Stimulated activated CD8-positive, alpha-beta memory T cell treated with anti-CD3 and anti-CD28 coated beads, Interleukin-2, amount 100 ng/mL, for 48 hours (primary cell): ENCODE measurements at regions not wholly inside any gene's neighbourhood (a gene's known extent, or its start where the extent isn't known, plus 50 kb on each side); places are given as distances from the start of the nearest gene placed in this dataset.

Experiments used
- DNase-seq, 2 donors: peaks; one replicate each; pipeline ENCODE4 v3.0.0-alpha.2; 2020; ENCODE audit warnings: low read depth in 2 of 2

DNA sequence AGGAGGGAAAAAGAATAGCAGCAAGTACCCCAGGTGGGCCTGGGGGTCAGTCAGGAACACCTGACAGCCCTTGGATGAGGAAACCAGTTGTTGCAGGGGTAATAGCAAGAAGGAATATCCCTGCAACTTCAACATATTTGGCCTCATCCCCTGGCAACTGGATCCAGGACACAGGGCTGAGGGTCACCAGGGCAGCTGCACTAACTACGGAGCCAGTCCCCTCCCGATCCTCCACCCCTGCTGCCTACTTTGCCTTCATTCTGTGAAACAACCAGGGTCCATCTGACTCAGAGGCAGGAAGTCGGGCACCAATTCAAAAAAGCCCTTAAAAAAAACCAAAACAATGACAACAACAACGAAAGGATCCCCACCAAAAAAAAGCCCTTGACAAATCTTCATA is 52.9 kb downstream of the FRMPD3 start:
- no peak for DNase-seq

DNA sequence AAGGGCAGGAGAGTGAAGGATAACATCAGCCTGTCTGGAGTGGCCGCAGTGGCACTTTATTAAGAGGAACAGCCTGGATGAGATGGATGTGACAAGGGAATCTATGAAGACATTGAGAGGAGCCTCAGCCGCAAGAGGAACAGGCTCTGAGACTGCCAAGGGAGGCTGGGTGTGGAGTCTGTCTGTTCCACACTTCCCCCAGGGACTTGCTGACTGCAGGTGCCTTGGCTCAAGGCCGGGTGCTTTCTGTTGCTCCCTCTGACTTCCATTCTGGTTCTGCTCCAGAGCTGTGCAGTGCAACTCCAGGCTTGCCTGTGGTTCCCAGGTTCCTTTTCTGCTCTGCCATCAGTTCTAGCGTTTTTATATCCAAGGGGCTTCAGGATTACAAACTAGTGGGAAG is 54.6 kb downstream of the FRMPD3 start:
- no peak for DNase-seq

DNA sequence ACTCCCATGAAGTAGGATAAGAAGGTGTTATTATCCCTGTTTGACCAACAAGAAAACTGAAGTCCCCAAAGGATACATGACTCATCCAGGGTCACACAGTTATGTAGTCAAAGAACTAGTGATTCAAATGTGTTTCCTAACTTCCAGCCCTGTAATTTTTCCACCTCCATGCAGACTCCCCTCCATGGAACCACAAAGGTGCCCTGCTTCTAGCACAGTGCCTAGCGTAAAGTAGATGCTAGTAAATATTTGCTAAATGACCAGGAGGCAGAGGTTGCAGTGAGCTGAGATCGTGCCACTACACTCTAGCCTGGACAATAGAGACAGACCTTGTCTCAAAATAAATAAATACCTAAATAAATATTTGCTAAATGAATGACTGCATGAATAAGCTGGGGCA is 55.8 kb downstream of the FRMPD3 start:
- no peak for DNase-seq

DNA sequence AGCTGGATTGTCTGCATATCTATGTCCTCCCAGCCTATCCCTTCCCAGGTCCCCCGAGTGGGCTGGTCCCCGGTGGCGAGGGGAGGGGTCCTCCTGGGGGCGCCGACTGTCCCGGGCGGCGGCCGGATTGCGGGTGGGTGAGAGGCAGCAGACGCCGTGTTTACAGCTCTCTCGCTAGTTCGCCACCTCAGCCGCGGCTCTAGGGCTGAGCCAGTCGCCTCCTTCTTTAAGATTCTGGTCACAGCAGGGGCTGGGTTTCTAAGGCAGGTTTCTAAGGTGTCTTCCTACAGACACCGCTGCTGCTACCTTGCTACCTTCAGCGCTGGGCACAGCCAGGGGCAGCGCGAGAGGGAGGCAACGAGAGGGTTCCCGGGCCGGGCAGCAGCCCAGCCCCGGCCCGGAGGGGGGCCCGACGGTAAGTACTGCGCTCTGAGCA is 57.2 kb downstream of the FRMPD3 start:
- no peak for DNase-seq

DNA sequence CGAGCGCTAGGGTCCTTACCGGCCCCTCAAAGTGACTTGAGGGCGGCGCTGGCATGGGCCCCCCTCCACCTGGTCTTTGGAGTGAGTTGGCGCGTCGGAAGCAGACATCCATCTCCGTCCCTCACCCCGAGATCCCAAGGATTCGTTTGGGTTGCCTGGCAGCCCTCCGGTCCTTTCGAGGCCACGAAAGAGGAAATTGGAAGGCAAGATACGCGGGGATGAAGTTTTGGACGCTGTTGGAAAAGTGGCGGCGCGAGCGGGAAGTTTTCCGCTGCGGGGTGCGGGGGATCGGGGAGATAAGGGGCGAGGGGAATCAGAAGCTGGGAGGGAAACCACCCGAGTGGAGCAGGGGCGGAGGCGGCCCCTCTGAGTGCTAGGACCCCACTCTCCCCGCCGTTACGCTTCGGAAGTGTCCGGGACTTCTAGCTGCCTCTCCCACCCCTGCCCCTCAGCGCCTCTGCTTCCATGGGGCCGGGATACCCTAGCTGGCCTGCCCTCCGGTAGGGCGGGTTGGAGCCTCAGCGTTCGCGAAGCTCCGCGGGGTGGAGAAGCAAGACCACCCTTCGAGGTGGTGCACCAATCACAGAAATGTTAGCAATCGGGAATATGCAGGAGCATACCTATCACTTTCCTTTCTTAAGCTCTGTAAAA is 57.8 kb downstream of the FRMPD3 start:
- no peak for DNase-seq

DNA sequence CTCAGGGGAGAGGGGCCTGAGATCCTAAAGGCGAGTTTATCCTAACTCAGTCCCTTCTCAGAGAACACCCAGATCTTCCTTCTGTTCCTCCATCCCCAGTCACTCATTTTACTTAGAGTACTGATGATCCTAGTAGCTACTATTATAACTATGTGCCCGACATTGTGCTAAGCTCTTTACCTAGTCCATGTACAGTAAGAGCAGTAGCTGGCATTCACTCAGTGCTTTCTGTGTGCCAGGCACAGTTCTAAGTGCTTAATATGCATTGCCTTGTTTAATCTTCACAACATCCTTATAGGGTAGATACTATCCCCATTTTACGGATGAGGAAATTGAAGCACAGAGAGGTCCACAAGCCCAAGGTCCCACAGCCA is 58.3 kb downstream of the FRMPD3 start:
- no peak for DNase-seq

DNA sequence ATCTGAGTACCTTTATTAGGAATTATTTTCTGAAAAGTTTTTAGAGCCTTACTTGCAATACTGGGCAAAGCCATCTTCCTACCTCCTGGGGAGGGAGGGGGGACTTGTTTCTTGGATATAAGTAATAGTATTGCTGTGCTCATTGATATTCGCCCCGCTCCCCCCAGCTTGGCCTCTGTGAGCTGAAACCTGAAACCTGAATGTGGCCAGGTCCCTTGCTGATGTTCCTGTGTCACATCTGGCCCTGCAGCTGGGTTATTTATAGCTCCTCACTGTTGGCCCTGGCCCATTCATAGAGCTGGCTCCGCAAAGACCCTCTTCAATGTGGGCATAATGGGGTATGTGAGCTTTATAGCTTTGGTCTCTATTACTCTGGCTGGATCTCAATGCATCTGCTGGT is 59.5 kb downstream of the FRMPD3 start:
- no peak for DNase-seq

DNA sequence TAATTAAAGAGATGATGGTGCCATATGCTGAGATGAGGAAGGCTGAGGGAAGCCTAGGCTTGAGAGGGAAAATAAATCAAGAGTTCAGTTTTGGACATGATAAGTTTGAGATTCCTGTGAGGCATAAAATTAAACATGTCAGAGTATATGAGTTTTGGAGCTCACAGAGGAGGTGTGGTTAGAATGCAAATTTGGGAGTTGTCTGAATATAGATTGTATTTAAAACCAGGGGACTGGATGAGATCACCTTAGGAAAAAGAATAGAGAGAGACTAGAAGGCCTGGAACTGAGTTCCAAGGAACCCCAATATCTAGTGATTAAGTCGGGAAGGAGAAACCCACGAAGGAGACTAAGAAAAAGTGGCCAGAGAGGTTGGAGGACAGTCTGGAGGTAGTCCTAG is 65.5 kb downstream of the FRMPD3 start:
- DNase-seq: no peak

DNA sequence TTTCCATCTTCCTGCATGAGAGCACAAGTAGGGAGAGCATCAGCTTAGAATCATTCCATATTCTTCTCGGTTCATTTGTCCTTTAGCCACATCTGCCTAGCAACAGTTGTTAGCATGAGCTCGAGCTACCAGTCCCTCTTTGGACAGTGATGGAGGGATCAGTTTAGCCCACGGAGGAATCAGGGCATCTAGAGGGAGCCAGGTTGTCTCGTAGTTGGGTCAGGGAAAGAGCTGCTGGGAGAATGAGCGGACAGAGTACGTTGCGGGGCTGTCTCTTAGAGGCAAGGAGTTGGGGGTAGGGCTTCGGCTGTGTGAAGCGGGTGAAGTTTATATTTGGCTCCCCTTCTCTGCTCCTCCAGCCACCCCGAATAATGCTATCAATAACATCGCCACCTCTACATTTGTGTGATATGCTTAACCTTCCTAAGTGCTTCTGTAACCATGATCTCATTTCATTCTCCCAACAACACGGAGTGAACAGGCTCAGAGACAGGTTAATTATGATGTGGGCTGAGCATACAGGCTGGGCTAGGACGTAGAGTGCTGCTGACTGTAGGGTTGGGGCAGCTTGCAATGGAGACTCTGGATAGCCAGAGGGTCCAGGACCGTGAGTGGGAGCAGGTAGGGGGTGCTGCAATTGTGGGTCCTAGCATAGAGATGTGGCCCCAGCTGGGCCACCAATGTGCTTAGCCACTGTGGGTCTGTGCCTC is 72.6 kb downstream of the FRMPD3 start:
- no peak for DNase-seq

DNA sequence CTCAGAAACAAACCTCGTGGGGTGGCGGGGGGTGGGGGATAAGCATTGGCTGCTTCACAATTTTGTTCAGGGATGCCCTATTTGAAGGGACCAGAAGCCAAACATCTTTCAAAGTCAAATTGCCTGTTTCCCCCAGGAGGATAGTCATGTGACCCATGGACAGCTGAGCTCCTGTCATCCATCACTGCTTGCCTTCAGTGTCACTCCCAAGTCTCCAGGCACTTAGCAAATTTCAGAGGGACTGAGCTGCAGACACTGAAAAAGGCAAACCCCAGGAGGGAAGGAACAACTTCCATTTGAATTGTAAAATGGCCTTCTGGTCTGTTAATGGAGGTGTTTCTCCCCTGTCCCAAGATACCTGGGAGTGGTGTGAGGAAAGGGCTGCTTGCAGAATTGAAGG is 73.4 kb downstream of the FRMPD3 start:
- DNase-seq: no peak

DNA sequence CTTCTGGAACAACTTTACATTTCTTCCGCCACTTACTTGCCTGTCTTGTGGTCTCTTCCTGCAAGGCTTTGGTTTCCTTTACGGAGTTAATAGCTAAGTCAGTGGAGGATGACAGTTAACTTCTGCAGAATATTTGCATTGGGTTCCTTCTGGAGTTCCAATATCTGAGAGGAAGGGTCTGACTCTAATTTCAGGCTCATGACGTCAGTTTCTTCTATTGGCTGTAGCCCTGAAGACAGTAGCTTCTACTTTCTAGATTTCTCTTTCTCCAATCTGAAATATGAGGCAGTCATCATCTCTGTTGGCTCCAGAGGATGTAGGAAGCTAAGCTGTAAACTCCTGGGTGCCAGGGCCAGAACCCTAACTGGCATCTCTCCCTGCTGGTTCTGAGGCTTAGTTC is 76.7 kb downstream of the FRMPD3 start:
- no peak for DNase-seq

DNA sequence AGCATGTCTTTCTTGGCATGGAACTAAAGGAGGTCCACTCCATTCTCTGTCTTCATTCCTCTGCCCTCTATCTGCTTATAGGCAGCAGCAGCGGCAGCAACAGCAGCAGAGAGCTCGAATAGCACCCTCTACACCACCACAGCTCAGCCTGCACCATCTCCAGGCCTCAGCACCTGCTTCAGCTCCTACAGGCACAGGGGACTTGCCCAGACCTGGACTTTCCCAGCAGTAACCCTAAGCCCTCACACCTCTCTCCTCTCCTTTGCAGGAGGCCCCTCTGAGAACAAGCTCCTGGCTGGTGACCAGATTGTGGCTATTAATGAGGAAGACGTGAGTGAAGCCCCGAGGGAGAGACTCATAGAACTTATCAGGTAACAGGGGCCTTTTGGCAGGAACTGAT is 80.7 kb downstream of the FRMPD3 start:
- DNase-seq: no peak

DNA sequence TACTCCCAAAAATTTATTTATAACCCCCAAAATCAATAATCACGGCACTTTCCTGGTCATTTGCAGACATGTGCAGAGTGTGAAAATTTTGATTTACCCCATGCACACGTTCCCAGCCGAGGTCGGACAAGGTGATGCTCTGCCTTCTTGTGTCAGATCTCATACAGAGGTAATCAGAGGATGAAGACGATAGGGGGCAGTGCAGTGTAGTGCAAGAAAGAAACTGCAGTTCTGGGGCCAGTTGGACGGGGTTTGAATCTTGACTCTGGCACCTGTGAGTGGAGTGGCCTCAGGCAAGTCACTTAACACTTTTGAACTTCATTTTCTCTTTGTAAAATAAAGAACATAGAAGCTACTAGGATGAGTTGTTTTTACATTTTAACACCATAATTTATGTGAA is 88.4 kb downstream of the FRMPD3 start:
- DNase-seq: peak; percentile 2 to 3

DNA sequence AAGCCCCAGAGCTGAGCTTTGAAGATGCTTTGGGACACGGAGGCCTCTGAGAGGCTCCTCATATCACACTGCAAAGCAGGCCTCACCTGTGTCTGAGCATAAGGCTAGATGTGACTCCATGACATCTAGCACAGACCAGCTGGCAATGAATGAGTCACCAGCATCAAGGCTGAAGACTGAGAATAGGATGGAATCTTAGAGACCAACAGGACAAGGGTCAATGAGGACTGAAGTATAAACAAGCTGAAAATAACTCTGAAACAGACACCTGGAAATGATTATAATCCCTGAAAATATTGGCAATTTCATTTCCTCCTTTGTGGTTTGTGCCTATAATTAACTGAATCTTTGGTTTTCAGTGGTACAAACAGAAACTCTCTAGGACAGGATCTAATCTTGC is 87.1 kb upstream of the PRPS1 start:
- DNase-seq: no peak

DNA sequence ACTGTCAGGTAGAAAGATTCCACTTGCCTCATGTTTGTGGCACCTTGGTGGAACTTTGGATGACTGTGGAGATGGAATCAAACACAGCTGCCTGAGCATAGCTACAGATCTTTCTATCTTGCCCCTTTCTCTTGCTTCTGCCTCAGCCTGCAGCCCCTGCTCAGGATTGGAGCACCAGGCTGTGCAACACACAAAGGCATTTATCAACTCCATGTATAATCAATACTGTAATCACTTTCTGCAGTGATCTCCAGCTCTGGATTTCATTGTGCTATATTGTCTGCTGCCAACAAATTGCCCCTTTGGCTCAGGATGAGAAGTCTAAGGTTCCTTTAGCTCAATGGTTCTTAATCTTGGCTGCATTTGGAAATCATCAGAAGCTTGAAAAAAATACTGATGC is 86.3 kb upstream of the PRPS1 start:
- no peak for DNase-seq

DNA sequence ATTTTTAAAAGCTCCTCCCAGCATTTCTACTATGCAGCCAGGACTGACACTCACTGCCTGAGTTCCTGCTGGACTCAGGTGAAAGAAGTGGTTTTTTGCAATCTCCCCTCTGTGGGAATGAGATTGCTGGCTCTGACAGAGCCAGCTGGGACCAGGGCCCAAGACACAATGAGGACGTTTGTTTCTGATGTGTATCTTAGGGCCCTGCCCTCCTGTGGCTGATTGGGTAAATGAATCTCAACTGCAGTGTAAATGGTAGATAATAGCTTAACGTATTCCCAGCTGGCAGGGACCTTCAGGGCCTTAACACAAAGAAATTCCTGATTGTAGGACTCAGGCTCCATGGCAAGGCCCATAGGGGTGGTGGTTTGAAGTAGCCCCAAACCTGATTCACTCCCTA is 85.8 kb upstream of the PRPS1 start:
- no peak for DNase-seq

DNA sequence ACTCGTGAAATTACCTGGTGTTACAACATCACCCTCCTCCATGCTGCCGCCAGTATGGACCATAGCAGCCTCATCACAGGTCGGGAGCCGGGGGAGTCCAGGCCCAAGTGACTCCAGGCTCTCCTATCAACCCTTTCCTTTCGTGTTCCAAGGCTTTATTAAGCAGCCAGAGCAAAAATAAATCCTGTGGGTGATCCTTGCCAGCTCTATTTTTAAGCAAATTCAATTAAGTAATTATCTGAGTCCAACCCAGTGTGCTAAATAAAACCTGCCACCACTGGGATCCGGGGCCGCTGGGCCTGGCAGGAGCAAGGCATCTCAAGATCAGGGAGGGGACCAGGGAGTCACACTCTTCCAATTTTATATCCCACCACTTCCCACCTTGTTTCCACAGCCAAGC is 80.7 kb upstream of the PRPS1 start:
- DNase-seq: no peak

DNA sequence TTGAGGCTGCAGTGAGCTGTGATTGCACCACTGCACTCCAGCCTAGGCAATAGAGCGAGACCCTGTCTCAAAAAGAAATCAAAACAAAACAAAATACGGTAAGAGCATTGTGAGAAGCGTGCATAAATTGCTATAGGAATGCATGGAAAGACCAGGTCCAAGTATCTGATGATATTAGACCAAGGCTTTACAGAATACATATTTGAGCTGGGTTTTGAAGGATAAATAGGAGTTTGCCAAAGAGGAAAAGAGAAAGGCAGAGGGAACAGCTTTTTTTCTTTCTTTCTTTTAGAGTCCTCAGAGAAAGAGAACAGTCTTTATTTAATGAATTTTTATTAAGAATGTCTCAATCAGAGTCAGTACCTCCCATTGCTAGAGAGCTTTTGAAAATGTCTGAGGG is 79.5 kb upstream of the PRPS1 start:
- DNase-seq: no peak

DNA sequence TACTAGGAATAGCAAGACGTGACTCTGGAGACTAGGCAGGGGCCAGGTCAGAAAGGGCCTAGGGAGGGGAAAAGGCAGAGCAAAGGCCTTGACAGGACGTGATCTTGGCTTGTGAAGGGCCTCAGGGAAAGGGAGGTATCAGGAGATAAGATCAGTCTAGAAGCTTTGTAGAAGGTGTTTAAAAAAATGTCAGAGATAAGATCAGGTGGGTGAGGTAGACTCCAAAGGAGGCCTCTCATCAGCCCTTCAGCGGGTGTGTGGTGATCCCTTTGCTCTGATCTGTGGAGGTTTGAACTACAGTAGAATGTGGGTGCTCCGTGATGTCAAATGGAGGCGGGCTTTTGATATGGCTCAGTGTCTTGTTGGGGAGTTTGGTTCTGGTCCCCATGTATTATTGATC is 78.8 kb upstream of the PRPS1 start:
- no peak for DNase-seq

DNA sequence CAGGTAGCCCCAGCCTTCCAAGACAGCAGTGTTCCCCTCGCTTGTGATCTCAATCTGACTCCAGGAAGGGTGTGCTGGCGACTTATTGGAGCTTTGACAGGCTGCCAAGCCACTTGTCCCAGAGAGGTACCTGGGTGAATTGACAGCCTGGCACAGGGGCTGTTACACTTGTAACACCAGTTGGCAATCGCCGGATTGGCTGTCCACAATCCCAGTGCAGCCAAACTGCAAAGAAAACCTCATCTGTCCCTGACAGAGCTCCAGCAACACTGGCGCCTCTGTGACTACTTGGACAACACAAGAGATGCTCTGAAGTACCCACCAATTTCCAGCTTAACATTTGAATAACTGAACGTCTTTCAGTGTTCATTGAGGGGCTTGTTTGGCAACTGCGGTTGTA is 76.8 kb upstream of the PRPS1 start:
- DNase-seq: no peak

DNA sequence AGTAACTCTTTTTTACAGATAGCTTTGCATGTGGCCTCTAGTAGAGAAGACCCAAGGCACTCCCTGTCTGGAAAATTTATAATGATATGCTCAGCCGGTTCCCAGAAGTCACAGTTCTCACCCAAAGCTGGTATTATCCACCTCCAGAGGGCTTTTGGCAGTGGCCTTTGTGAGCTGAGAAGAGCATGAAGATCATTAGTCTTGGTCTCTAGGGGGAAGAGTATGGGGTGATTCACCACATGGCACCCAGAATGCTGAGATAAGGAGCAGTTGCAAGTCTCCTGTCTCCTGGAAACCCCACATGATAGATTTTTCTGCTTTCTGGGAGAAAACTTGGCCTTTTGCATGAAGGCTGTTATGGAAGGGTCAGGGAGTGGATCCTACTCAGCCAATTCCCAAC is 75.4 kb upstream of the PRPS1 start:
- DNase-seq: no peak

DNA sequence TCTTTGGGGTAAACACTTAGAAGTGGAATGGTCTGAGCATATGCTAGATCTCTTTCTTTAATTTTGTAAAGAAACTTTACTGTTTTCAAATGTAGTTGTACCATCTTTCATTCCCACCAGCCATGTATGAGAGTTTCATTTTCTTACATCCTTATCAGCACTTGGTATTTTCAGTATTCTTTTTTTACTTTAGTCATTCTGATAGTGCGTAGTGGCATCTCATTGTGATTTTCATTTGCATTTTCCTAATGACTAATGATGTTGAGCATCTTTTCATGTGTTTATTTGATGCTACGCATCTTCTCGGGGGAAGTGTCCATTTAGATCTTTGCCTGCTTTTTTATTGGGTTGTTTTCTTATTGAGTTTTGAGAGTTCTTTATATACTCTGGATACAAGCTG is 71.3 kb upstream of the PRPS1 start:
- no peak for DNase-seq

DNA sequence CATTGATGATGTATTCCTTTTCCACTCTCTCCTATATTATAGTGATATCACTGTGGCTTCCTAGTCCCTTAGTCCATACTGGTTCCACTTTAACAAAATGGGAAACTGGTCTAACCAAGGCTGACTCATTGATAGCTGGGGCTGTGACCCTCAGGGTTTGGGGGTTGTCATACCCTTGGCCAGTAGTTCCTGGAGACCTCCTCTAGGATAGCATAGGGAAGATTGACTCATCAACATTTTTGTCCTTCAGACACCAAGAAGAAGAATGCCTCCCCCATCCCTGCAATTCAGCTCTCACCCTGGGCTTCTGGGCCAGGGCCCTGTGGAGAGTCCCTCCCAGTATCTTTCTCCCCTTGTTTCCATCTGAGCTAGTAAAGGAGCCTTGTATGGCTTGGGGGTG is 68.8 kb upstream of the PRPS1 start:
- no peak for DNase-seq

DNA sequence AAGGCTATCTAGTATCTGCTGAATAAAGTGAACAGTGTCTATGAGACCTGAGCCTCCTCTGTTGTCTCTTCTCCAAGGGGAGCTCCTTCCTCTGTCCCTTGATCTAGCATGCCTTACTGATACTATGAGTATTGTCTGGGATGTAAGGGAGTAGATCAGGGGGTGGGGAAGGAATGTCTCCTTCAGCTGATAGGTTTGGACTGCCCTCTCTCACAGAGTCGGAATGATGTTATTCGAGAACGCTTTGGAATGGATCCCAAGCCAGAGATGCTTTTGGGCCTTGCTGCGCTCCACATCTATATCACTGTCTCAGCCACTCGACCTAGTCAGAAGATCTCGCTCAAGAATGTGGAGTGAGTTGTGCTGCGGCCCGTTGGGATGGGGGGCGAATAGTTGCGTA is 68.3 kb upstream of the PRPS1 start:
- DNase-seq: no peak
